H9 (cell line): ENCODE measurements at regions not wholly inside any gene's neighbourhood (a gene's known extent, or its start where the extent isn't known, plus 50 kb on each side); places are given as distances from the start of the nearest gene placed in this dataset.

Experiments
- DNase-seq: peaks from one replicate; pipeline ENCODE4 v3.0.0-alpha.2; 2017
- H2AFZ ChIP-seq: one replicate; pipeline ENCODE4 v1.6.1; 2013; ENCODE audit warnings: mild to moderate bottlenecking, low read length, control low read depth, moderate library complexity
- H2AK5ac ChIP-seq: 2 replicates; pipeline ENCODE4 v1.6.1; 2013; ENCODE audit warnings: low read length, control low read depth, mixed read lengths; ENCODE audit not compliant: insufficient read length
- H2BK120ac ChIP-seq: one replicate; pipeline ENCODE4 v1.6.1; 2013; ENCODE audit warnings: low read depth, mild to moderate bottlenecking, low read length, control low read depth, inconsistent platforms; ENCODE audit not compliant: poor library complexity, severe bottlenecking
- H2BK12ac ChIP-seq: 2 replicates; pipeline ENCODE4 v1.6.1; 2013; ENCODE audit warnings: low read length, control low read depth, mixed read lengths, low read depth; ENCODE audit not compliant: insufficient read length
- H2BK15ac ChIP-seq: 2 replicates; pipeline ENCODE4 v1.6.1; 2013; ENCODE audit warnings: low read depth, low read length, control low read depth
- H2BK20ac ChIP-seq: one replicate; pipeline ENCODE4 v1.6.1; 2013; ENCODE audit warnings: low read depth, mild to moderate bottlenecking, low read length, control low read depth, inconsistent platforms; ENCODE audit not compliant: poor library complexity, severe bottlenecking
- H2BK5ac ChIP-seq: 2 replicates; pipeline ENCODE4 v1.6.1; 2013; ENCODE audit warnings: low read length, control low read depth, mixed read lengths; ENCODE audit not compliant: insufficient read length
- H3K14ac ChIP-seq: 2 replicates; pipeline ENCODE4 v1.6.1; 2013; ENCODE audit warnings: low read length, control low read depth; ENCODE audit not compliant: insufficient read depth
- H3K18ac ChIP-seq: 2 replicates; pipeline ENCODE4 v1.6.1; 2013; ENCODE audit warnings: low read depth, mild to moderate bottlenecking, mixed read lengths, low read length, control low read depth; ENCODE audit not compliant: insufficient read length
- H3K23ac ChIP-seq: 2 replicates; pipeline ENCODE4 v1.6.1; 2013; ENCODE audit warnings: low read length, control low read depth, mixed read lengths, low read depth; ENCODE audit not compliant: insufficient read length
- H3K23me2 ChIP-seq: 2 replicates; pipeline ENCODE4 v1.6.1; 2013; ENCODE audit warnings: low read depth, mild to moderate bottlenecking, mixed read lengths, low read length, control low read depth; ENCODE audit not compliant: insufficient read length, poor library complexity, severe bottlenecking
- H3K27ac ChIP-seq: 2 replicates; pipeline ENCODE4 v1.5.1; 2013; ENCODE audit warnings: low read length, control low read depth, mixed read lengths, low read depth; ENCODE audit not compliant: insufficient read length
- H3K27me3 ChIP-seq: 2 replicates; pipeline ENCODE4 v1.6.1; 2013; ENCODE audit warnings: low read length, control low read depth, inconsistent platforms; ENCODE audit not compliant: insufficient read depth
- H3K4ac ChIP-seq: 2 replicates; pipeline ENCODE4 v1.6.1; 2013; ENCODE audit warnings: low read depth, mild to moderate bottlenecking, control low read depth, inconsistent platforms, low read length, moderate library complexity
- H3K4me1 ChIP-seq: 2 replicates; pipeline ENCODE4 v1.6.1; 2013; ENCODE audit warnings: low read length, control low read depth, inconsistent platforms; ENCODE audit not compliant: insufficient read depth
- H3K4me2 ChIP-seq: 2 replicates; pipeline ENCODE4 v1.6.1; 2013; ENCODE audit warnings: low read length, control low read depth, mixed read lengths; ENCODE audit not compliant: insufficient read length, insufficient read depth
- H3K56ac ChIP-seq: 2 replicates; pipeline ENCODE4 v1.6.1; 2013; ENCODE audit warnings: low read depth, mild to moderate bottlenecking, mixed read lengths, low read length, control low read depth; ENCODE audit not compliant: insufficient read length
- H3K79me1 ChIP-seq: 2 replicates; pipeline ENCODE4 v1.6.1; 2013; ENCODE audit warnings: low read depth, mild to moderate bottlenecking, moderate library complexity, low read length, control low read depth, inconsistent platforms; ENCODE audit not compliant: insufficient read depth, poor library complexity, severe bottlenecking
- H3K79me2 ChIP-seq: 2 replicates; pipeline ENCODE4 v1.6.1; 2013; ENCODE audit warnings: low read length, control low read depth, inconsistent platforms; ENCODE audit not compliant: insufficient read depth
- H3K9ac ChIP-seq: 2 replicates; pipeline ENCODE4 v1.6.1; 2013; ENCODE audit warnings: low read length, control low read depth, mixed read lengths; ENCODE audit not compliant: insufficient read length; ENCODE audit errors: extremely low read depth
- H3K9me3 ChIP-seq: one replicate; pipeline ENCODE4 v1.6.1; 2013; ENCODE audit warnings: low read depth, low read length, inconsistent platforms; ENCODE audit not compliant: control insufficient read depth
- H3T11ph ChIP-seq: one replicate; pipeline ENCODE4 v1.6.1; 2013; ENCODE audit warnings: mild to moderate bottlenecking, low read length, control low read depth, inconsistent platforms
- H4K20me1 ChIP-seq: one replicate; pipeline ENCODE4 v1.6.1; 2013; ENCODE audit not compliant: control insufficient read depth, insufficient read length, insufficient read depth
- H4K5ac ChIP-seq: 2 replicates; pipeline ENCODE4 v1.6.1; 2013; ENCODE audit warnings: low read depth, mild to moderate bottlenecking, mixed read lengths, low read length, control low read depth; ENCODE audit not compliant: insufficient read length
- H4K8ac ChIP-seq: replicated peaks from 2 replicates; pipeline ENCODE4 v1.6.1; 2013; ENCODE audit warnings: low read length, control low read depth, mixed read lengths, low read depth; ENCODE audit not compliant: insufficient read length
- H4K91ac ChIP-seq: 2 replicates; pipeline ENCODE4 v1.6.1; 2013; ENCODE audit warnings: low read depth, mild to moderate bottlenecking, moderate library complexity, mixed read lengths, low read length, control low read depth; ENCODE audit not compliant: insufficient read length
- H3K27ac Mint-ChIP-seq, 3 experiments: 2 replicates in 2 of 3; 3 replicates in 1 of 3; pipeline ENCODE4 v1.8.0; 2020 to 2021; ENCODE audit warnings: mixed read lengths in 3 of 3, mild to moderate bottlenecking in 1 of 3, moderate library complexity in 1 of 3
- H3K27me3 Mint-ChIP-seq: 2 replicates; pipeline ENCODE4 v1.8.0; 2021; ENCODE audit warnings: low read depth, mild to moderate bottlenecking, moderate library complexity, mixed read lengths
- H3K36me3 Mint-ChIP-seq, 3 experiments: 2 replicates in 2 of 3; 3 replicates in 1 of 3; pipeline ENCODE4 v1.8.0; 2020 to 2021; ENCODE audit warnings: low read depth in 3 of 3, mixed read lengths in 3 of 3; ENCODE audit not compliant: insufficient read depth in 1 of 3
- H3K4me1 Mint-ChIP-seq, 2 experiments: 2 replicates each; pipeline ENCODE4 v1.8.0; 2020; ENCODE audit warnings: mixed read lengths in 2 of 2
- H3K4me3 Mint-ChIP-seq, 2 experiments: 2 replicates in 1 of 2; 3 replicates in 1 of 2; pipeline ENCODE4 v1.8.0; 2020 to 2021; ENCODE audit warnings: mild to moderate bottlenecking in 2 of 2, mixed read lengths in 2 of 2, moderate library complexity in 1 of 2
- H3K9me3 Mint-ChIP-seq, 2 experiments: 2 replicates in 1 of 2; 3 replicates in 1 of 2; pipeline ENCODE4 v1.8.0; 2020; ENCODE audit warnings: mild to moderate bottlenecking in 2 of 2, mixed read lengths in 2 of 2, moderate library complexity in 1 of 2
- TF ChIP-seq, protein P1 (sequence below): fragments of 200-600 bp; sonication (generic); conservative IDR thresholded peaks from 3 replicates; pipeline ENCODE4 v1.8.0; 2021; ENCODE audit warnings: antibody characterized with exemption, mild to moderate bottlenecking

GRCh38 chr3:68032209-68032608 lies 377.8 kb upstream of the SUCLG2 start:
- TF ChIP-seq, protein P1, sequence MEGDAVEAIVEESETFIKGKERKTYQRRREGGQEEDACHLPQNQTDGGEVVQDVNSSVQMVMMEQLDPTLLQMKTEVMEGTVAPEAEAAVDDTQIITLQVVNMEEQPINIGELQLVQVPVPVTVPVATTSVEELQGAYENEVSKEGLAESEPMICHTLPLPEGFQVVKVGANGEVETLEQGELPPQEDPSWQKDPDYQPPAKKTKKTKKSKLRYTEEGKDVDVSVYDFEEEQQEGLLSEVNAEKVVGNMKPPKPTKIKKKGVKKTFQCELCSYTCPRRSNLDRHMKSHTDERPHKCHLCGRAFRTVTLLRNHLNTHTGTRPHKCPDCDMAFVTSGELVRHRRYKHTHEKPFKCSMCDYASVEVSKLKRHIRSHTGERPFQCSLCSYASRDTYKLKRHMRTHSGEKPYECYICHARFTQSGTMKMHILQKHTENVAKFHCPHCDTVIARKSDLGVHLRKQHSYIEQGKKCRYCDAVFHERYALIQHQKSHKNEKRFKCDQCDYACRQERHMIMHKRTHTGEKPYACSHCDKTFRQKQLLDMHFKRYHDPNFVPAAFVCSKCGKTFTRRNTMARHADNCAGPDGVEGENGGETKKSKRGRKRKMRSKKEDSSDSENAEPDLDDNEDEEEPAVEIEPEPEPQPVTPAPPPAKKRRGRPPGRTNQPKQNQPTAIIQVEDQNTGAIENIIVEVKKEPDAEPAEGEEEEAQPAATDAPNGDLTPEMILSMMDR = no peak
- H2AK5ac ChIP-seq = no peak overlapping the region
- no peak overlapping the region for H3K56ac ChIP-seq
- no peak overlapping the region for H2BK5ac ChIP-seq
- Mint-ChIP-seq H3K4me1 (no peaks in the 10 kb centered on the region), H3K27me3 (no peaks in the 10 kb centered on the region), H3K36me3 (no peaks in the 10 kb centered on the region), H3K9me3 (no peaks in the 10 kb centered on the region), H3K4me3 (no peak overlapping the region), H3K27ac (no peak overlapping the region)
- DNase-seq = no peak
- no peak overlapping the region for H4K8ac ChIP-seq
- H3K14ac ChIP-seq = no peak overlapping the region
- H3K23me2 ChIP-seq = no peaks in the 10 kb centered on the region
- no peak overlapping the region for H3K27ac ChIP-seq
- H3K4me1 ChIP-seq = no peaks in the 10 kb centered on the region
- H3K9ac ChIP-seq = no peak overlapping the region
- H2BK20ac ChIP-seq = no peak overlapping the region
- no peak overlapping the region for H4K5ac ChIP-seq
- H3K9me3 ChIP-seq = no peaks in the 10 kb centered on the region
- no peak overlapping the region for H3K4me2 ChIP-seq
- no peaks in the 10 kb centered on the region for H3K27me3 ChIP-seq
- H3K79me2 ChIP-seq = no peaks in the 10 kb centered on the region
- H4K91ac ChIP-seq = no peak overlapping the region
- no peak overlapping the region for H3K18ac ChIP-seq
- H2BK120ac ChIP-seq = no peak overlapping the region
- H2AFZ ChIP-seq = no peak overlapping the region
- no peaks in the 10 kb centered on the region for H4K20me1 ChIP-seq
- no peak overlapping the region for H3K23ac ChIP-seq
- H2BK15ac ChIP-seq = no peak overlapping the region
- no peak overlapping the region for H2BK12ac ChIP-seq
- no peak overlapping the region for H3K4ac ChIP-seq
- no peak overlapping the region for H3T11ph ChIP-seq
- H3K79me1 ChIP-seq = no peaks in the 10 kb centered on the region
